ENCODE measurements at regions not wholly inside any gene's neighbourhood (a gene's known extent, or its start where the extent isn't known, plus 50 kb on each side); places are given as distances from the start of the nearest gene placed in this dataset.

DNA sequence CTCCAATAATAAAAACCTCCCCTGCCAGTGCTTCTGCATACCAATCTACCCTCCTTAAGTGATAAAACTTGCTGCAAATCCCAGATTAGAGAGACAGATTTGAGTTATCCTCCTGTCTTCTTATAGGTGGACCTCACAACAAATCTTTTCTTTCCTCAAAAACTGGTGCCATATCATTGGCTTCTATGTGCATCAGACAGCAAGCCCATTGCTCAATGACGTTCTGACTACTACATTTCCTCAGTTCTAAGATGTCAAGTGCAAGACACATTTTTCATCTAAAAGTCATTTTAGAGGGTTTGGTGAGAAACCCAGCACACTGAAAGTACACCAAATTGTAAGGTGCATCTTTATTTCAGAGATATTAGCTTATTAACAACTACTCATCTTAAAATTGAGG lies 107.8 kb upstream of the VAV3 start:
- Histone ChIP-seq H3K79me2 (ENCODE audit: control insufficient read depth in 1 of 2, insufficient read depth in 2 of 2, low read length in 2 of 2) (no peaks in the 10 kb centered on the region), H3K27me3 (replicated peaks in 1 of 4; ENCODE audit: control insufficient read depth in 3 of 4, extremely low read depth in 1 of 4, insufficient read depth in 3 of 4, low read length in 3 of 4) (no peaks in the 10 kb centered on the region), H2BK5ac (ENCODE audit: low read depth, low read length) (no peak overlapping the region), H3K36me3 (ENCODE audit: control insufficient read depth in 2 of 4, insufficient read depth in 4 of 4, low read length in 3 of 4) (no peaks in the 10 kb centered on the region), H3K9ac (replicated peaks in 1 of 4; ENCODE audit: extremely low read depth in 1 of 4, low read depth in 3 of 4, low read length in 3 of 4) (no peak overlapping the region), H2AFZ (ENCODE audit: low read length) (no peak overlapping the region), H2BK120ac (replicated peaks; ENCODE audit: low read depth, low read length) (no peak overlapping the region), H4K20me1 (replicated peaks in 1 of 2; ENCODE audit: control insufficient read depth in 1 of 2, insufficient read depth in 2 of 2, low read length in 2 of 2) (no peaks in the 10 kb centered on the region), H3K56ac (replicated peaks; ENCODE audit: insufficient read length, low read depth, low read length) (no peak overlapping the region), H4K91ac (replicated peaks; ENCODE audit: insufficient read length, low read length) (no peak overlapping the region), H3K4ac (replicated peaks; ENCODE audit: insufficient read length, low read depth, low read length) (no peak overlapping the region), H3K18ac (ENCODE audit: extremely low read depth, low read length) (no peak overlapping the region), H2BK20ac (ENCODE audit: low read length) (no peak overlapping the region), H4K8ac (ENCODE audit: extremely low read depth, insufficient read depth, low read length) (no peak overlapping the region), H2BK12ac (ENCODE audit: low read depth, low read length) (no peak overlapping the region), H3K4me1 (replicated peaks in 1 of 4; ENCODE audit: control insufficient read depth in 3 of 4, insufficient read depth in 4 of 4, low read length in 3 of 4) (no peaks in the 10 kb centered on the region), H3K23ac (ENCODE audit: insufficient read length) (no peak overlapping the region), H3K4me2 (ENCODE audit: insufficient read depth in 1 of 2, low read depth in 2 of 2, low read length in 2 of 2) (no peak overlapping the region), H3K9me3 (ENCODE audit: insufficient read depth in 2 of 2, low read depth in 1 of 2, low read length in 1 of 2) (no peaks in the 10 kb centered on the region), H3K23me2 (ENCODE audit: low read depth, low read length) (no peaks in the 10 kb centered on the region), H2AK5ac (ENCODE audit: low read depth, low read length) (no peak overlapping the region), H4K5ac (ENCODE audit: insufficient read length, low read depth, low read length) (no peak overlapping the region), H3K14ac (ENCODE audit: insufficient read length) (no peak overlapping the region), H3K27ac (ENCODE audit: low read depth, low read length) (no peak overlapping the region), H2BK15ac (ENCODE audit: low read length) (no peak overlapping the region), H3K79me1 (ENCODE audit: low read depth, low read length) (no peaks in the 10 kb centered on the region), H3K4me3 (ENCODE audit: extremely low read depth in 1 of 4, insufficient read depth in 2 of 4, low read depth in 3 of 4, low read length in 4 of 4) (no peak overlapping the region)
- DNase-seq (ENCODE audit: low read depth in 1 of 2, low spot score in 2 of 2): no peak
- WGBS, 2 experiments (ENCODE audit: extremely low coverage in 1 of 2, insufficient coverage in 1 of 2, insufficient read length in 1 of 2, insufficient replicate concordance in 2 of 2, low coverage in 1 of 2, low lambda C conversion rate in 2 of 2, missing lambda C conversion rate in 1 of 2): 72% methylated on average over 1 of the region's 1 CpG; no CpG with 5 or more reads in 1 of the 2 experiments
- ChIA-PET CTCF (ENCODE audit: partially characterized antibody) (no interaction called here), POLR2A (ENCODE audit: partially characterized antibody) (no interaction called here)
- FAIRE-seq: no peak
- TF ChIP-seq BRCA1 (IDR thresholded peaks at IDR 0.05; ENCODE audit: low read depth, low read length) (no peak), KDM5A (IDR thresholded peaks at IDR 0.05; ENCODE audit: low read length) (no peak), CREB1 (IDR thresholded peaks at IDR 0.05) (no peak)
